Calu3 (cell line): ENCODE measurements at regions not wholly inside any gene's neighbourhood (a gene's known extent, or its start where the extent isn't known, plus 50 kb on each side); places are given as distances from the start of the nearest gene placed in this dataset.

ENCODE experiments used
- BruUV-seq: library from RNA; stranded (reverse); fragments of 400-500 nt; replicated peaks from 2 replicates; lab custom pipeline; 2021; lab: Mats Ljungman, UMichigan
- CTCF ChIA-PET: fragments of 300-600 bp; sonication (Branson Sonifier 250); formaldehyde crosslinking; loops from one replicate; lab custom pipeline; 2022; ENCODE audit warnings: antibody characterized with exemption; lab: Charles Lee
- DNase-seq: peaks from one replicate; pipeline ENCODE4 v3.0.0; 2022
- H3K27ac Mint-ChIP-seq: one replicate; pipeline ENCODE4 v1.8.0; 2022; ENCODE audit warnings: mixed read lengths; ENCODE audit not compliant: unreplicated experiment
- H3K27me3 Mint-ChIP-seq: one replicate; pipeline ENCODE4 v1.8.0; 2022; ENCODE audit warnings: mixed read lengths; ENCODE audit not compliant: unreplicated experiment
- H3K36me3 Mint-ChIP-seq: one replicate; pipeline ENCODE4 v1.8.0; 2022; ENCODE audit warnings: mild to moderate bottlenecking, moderate library complexity, mixed read lengths; ENCODE audit not compliant: insufficient read depth, unreplicated experiment
- H3K4me1 Mint-ChIP-seq: one replicate; pipeline ENCODE4 v1.8.0; 2022; ENCODE audit warnings: mild to moderate bottlenecking, low read depth, mixed read lengths; ENCODE audit not compliant: unreplicated experiment
- H3K4me3 Mint-ChIP-seq: one replicate; pipeline ENCODE4 v1.8.0; 2022; ENCODE audit warnings: mild to moderate bottlenecking, low read depth, moderate library complexity, mixed read lengths; ENCODE audit not compliant: unreplicated experiment
- H3K9me3 Mint-ChIP-seq: one replicate; pipeline ENCODE4 v1.8.0; 2022; ENCODE audit warnings: low read depth, mixed read lengths; ENCODE audit not compliant: unreplicated experiment
- intact Hi-C: fragments of 100-400 bp; cut with micrococcal nuclease; formaldehyde crosslinking; loops from one replicate; pipeline ENCODE4 v1.10.0; 2022; ENCODE audit not compliant: unreplicated experiment
- TF ChIP-seq, protein P1 (sequence below): fragments of 200-600 bp; IDR thresholded peaks from one replicate; pipeline ENCODE4 v1.8.0; 2022; ENCODE audit warnings: antibody characterized with exemption; ENCODE audit not compliant: unreplicated experiment

DNA sequence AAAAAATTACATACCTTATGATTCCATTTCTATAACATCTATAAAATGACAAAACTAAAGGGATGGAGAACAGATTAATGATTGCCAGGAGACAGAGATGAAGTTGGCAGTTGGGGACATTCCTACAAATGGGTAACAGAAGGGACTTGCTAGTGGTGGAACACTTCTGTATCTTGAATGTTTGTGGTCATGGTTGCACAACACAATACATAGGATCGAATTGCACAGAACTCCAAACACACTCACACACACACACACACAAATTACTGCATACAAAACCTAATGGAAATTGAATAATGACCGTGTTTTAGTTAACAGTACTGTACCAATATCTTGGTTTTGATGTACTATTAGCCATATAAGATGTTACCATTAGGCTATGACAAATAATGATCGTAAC lies 330.7 kb upstream of the POU5F2 start:
- CTCF ChIA-PET, result no interaction called here
- no peak for DNase-seq
- intact Hi-C loops, result no loop called here
- Mint-ChIP-seq H3K27ac (no peak overlapping the region), H3K9me3 (peaks cover 5% of the 10 kb centered on the region), H3K36me3 (no peaks in the 10 kb centered on the region), H3K4me3 (no peak overlapping the region), H3K27me3 (no peaks in the 10 kb centered on the region), H3K4me1 (no peaks in the 10 kb centered on the region)
- BruUV-seq, result no TSS peak
- TF ChIP-seq, protein P1, sequence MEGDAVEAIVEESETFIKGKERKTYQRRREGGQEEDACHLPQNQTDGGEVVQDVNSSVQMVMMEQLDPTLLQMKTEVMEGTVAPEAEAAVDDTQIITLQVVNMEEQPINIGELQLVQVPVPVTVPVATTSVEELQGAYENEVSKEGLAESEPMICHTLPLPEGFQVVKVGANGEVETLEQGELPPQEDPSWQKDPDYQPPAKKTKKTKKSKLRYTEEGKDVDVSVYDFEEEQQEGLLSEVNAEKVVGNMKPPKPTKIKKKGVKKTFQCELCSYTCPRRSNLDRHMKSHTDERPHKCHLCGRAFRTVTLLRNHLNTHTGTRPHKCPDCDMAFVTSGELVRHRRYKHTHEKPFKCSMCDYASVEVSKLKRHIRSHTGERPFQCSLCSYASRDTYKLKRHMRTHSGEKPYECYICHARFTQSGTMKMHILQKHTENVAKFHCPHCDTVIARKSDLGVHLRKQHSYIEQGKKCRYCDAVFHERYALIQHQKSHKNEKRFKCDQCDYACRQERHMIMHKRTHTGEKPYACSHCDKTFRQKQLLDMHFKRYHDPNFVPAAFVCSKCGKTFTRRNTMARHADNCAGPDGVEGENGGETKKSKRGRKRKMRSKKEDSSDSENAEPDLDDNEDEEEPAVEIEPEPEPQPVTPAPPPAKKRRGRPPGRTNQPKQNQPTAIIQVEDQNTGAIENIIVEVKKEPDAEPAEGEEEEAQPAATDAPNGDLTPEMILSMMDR, result no peak

DNA sequence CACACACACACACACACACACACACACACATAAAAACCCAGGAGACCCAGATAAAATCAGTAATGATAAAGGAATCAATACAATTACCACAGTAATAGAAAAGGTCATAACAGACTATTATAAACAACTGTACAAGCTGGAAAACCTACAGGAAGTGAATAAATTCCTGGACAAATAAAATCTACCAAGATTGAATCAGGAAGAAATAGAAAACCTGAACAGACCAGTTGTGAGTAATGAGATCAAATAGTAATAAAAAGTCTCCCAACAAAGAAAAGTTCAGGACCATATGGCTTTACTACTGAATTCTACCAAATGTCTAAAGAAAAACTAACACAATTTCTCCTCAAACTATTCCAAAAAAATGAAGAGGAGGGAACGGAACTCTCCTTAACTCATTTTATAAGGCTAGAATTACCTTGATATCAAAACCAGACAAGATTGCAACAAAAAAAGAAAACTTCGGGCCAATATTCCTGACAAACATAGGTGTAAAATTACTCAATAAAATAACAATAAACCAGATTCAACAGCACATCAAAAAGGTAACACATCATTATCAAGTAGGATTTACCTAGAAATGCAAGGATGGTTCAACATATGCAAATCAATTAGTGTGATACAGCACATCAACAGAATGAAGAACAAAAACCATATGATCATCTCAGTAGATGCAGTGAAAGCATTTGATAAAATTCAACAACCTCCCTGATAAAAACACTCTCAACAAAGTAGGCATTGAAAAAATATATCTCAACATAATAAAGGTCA lies 325.2 kb upstream of the POU5F2 start:
- Mint-ChIP-seq H3K4me3 (no peak overlapping the region), H3K27me3 (no peaks in the 10 kb centered on the region), H3K9me3 (peaks cover 13% of the 10 kb centered on the region), H3K36me3 (no peaks in the 10 kb centered on the region), H3K27ac (no peak overlapping the region), H3K4me1 (no peaks in the 10 kb centered on the region)
- CTCF ChIA-PET, result no interaction called here
- no TSS peak for BruUV-seq
- DNase-seq, result no peak
- TF ChIP-seq, protein P1, result no peak
- intact Hi-C loops, result no loop called here

- Mint-ChIP-seq H3K36me3 (peaks cover under 1% of the 10 kb centered on the region), H3K4me1 (no peaks in the 10 kb centered on the region), H3K9me3 (peaks cover 11% of the 10 kb centered on the region), H3K27me3 (no peaks in the 10 kb centered on the region), H3K4me3 (no peak overlapping the region), H3K27ac (no peak overlapping the region)
- TF ChIP-seq, protein P1, result no peak
- CTCF ChIA-PET, result no interaction called here
- no TSS peak for BruUV-seq
- intact Hi-C loops, result no loop called here
- DNase-seq, result no peak
Measured at GRCh38 chr5:94064025-94064424, 322.6 kb upstream of the POU5F2 start.

DNA sequence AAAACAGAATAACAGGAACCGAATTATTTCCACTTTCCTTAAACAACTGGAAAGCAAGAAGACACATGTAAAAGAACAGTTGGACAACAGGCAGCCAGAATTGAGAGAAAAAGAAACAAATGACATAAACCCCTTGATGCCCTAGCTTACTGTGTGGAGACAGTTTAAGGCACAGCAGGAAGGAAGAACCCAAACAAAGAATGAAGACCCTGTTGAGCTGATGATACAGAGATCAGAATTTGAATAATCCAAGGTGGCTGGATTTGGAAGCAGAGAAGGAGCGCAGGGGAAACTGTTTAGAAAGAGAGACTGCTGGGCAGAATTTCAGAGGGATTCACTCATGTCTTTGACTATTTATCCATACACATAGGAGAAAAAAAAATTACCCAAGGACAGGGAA lies 316.3 kb upstream of the POU5F2 start:
- no TSS peak for BruUV-seq
- H3K27me3 Mint-ChIP-seq, result no peaks in the 10 kb centered on the region
- no peak for DNase-seq
- no peak overlapping the region for H3K27ac Mint-ChIP-seq
- no peaks in the 10 kb centered on the region for H3K4me1 Mint-ChIP-seq
- TF ChIP-seq, protein P1, result no peak
- intact Hi-C loops, result no loop called here
- H3K4me3 Mint-ChIP-seq, result no peak overlapping the region
- CTCF ChIA-PET, result no interaction called here
- peaks cover 5% of the 10 kb centered on the region for H3K36me3 Mint-ChIP-seq
- H3K9me3 Mint-ChIP-seq, result no peaks in the 10 kb centered on the region
